Calu3 (cell line): ENCODE measurements at regions not wholly inside any gene's neighbourhood (a gene's known extent, or its start where the extent isn't known, plus 50 kb on each side); places are given as distances from the start of the nearest gene placed in this dataset.

Source experiments
- BruUV-seq: library from RNA; stranded (reverse); fragments of 400-500 nt; replicated peaks from 2 replicates; lab custom pipeline; 2021; lab: Mats Ljungman, UMichigan
- CTCF ChIA-PET: fragments of 300-600 bp; sonication (Branson Sonifier 250); formaldehyde crosslinking; loops from one replicate; lab custom pipeline; 2022; ENCODE audit warnings: antibody characterized with exemption; lab: Charles Lee
- DNase-seq: peaks from one replicate; pipeline ENCODE4 v3.0.0; 2022
- H3K27ac Mint-ChIP-seq: one replicate; pipeline ENCODE4 v1.8.0; 2022; ENCODE audit warnings: mixed read lengths; ENCODE audit not compliant: unreplicated experiment
- H3K27me3 Mint-ChIP-seq: one replicate; pipeline ENCODE4 v1.8.0; 2022; ENCODE audit warnings: mixed read lengths; ENCODE audit not compliant: unreplicated experiment
- H3K36me3 Mint-ChIP-seq: one replicate; pipeline ENCODE4 v1.8.0; 2022; ENCODE audit warnings: mild to moderate bottlenecking, moderate library complexity, mixed read lengths; ENCODE audit not compliant: insufficient read depth, unreplicated experiment
- H3K4me1 Mint-ChIP-seq: one replicate; pipeline ENCODE4 v1.8.0; 2022; ENCODE audit warnings: mild to moderate bottlenecking, low read depth, mixed read lengths; ENCODE audit not compliant: unreplicated experiment
- H3K4me3 Mint-ChIP-seq: one replicate; pipeline ENCODE4 v1.8.0; 2022; ENCODE audit warnings: mild to moderate bottlenecking, low read depth, moderate library complexity, mixed read lengths; ENCODE audit not compliant: unreplicated experiment
- H3K9me3 Mint-ChIP-seq: one replicate; pipeline ENCODE4 v1.8.0; 2022; ENCODE audit warnings: low read depth, mixed read lengths; ENCODE audit not compliant: unreplicated experiment
- CTCF ChIP-seq: fragments of 200-600 bp; IDR thresholded peaks from one replicate; pipeline ENCODE4 v1.8.0; 2022; ENCODE audit warnings: antibody characterized with exemption; ENCODE audit not compliant: unreplicated experiment
- intact Hi-C: fragments of 100-400 bp; cut with micrococcal nuclease; formaldehyde crosslinking; loops from one replicate; pipeline ENCODE4 v1.10.0; 2022; ENCODE audit not compliant: unreplicated experiment

GRCh38 chr2:37784071-37784758 lies 112.8 kb upstream of the CDC42EP3 start:
- peaks cover 6% of the 10 kb centered on the region for H3K9me3 Mint-ChIP-seq
- CTCF ChIA-PET, result no interaction called here
- no peak overlapping the region for H3K27ac Mint-ChIP-seq
- peaks cover 17% of the 10 kb centered on the region for H3K4me1 Mint-ChIP-seq
- intact Hi-C loops, result no loop called here
- no peaks in the 10 kb centered on the region for H3K36me3 Mint-ChIP-seq
- no peaks in the 10 kb centered on the region for H3K27me3 Mint-ChIP-seq
- DNase-seq, result no peak
- TF ChIP-seq CTCF, result no peak
- BruUV-seq, result no TSS peak
- no peak overlapping the region for H3K4me3 Mint-ChIP-seq

- CTCF ChIA-PET, result no interaction called here
- Mint-ChIP-seq H3K9me3 (peaks cover 9% of the 10 kb centered on the region), H3K4me1 (peaks cover 15% of the 10 kb centered on the region), H3K27ac (no peak overlapping the region), H3K27me3 (no peaks in the 10 kb centered on the region), H3K4me3 (no peak overlapping the region), H3K36me3 (no peaks in the 10 kb centered on the region)
- no peak for DNase-seq
- intact Hi-C loops, result no loop called here
- no TSS peak for BruUV-seq
- no peak for TF ChIP-seq CTCF
Observed at GRCh38 chr2:37784759-37785149, 113.3 kb upstream of the CDC42EP3 start.

- no peak for TF ChIP-seq CTCF
- Mint-ChIP-seq H3K36me3 (no peaks in the 10 kb centered on the region), H3K9me3 (peaks cover 10% of the 10 kb centered on the region), H3K27ac (no peak overlapping the region), H3K27me3 (no peaks in the 10 kb centered on the region), H3K4me3 (no peak overlapping the region), H3K4me1 (peaks cover under 1% of the 10 kb centered on the region)
- BruUV-seq, result no TSS peak
- CTCF ChIA-PET, result no interaction called here
- intact Hi-C loops, result no loop called here
- no peak for DNase-seq
Observed at GRCh38 chr2:37786191-37786698, 114.8 kb upstream of the CDC42EP3 start.

DNA sequence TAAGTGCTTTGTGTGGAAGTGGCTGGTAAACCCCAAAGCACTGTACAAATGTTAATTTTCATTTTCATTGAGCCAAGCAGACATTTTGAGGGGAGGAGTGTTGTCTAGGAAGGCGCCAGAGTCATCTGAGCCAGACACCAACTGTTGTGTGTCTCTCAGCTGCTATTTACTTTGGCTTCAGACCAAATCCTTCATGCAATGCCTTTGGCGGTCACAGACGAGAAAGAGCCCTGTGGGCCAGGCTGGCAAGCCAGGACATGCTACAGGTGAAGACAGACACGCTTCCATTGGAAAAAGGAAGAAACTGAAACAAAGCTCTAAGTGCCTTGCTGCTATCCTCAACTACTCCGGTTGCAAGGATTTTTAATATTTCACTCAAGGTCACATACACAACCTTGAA lies 115.4 kb upstream of the CDC42EP3 start:
- CTCF ChIA-PET, result no interaction called here
- intact Hi-C loops, result no loop called here

More for the DNA sequence above, 115.4 kb upstream of the CDC42EP3 start:
- no peaks in the 10 kb centered on the region for H3K4me1 Mint-ChIP-seq
- no peak for DNase-seq
- TF ChIP-seq CTCF, result no peak
- no peaks in the 10 kb centered on the region for H3K36me3 Mint-ChIP-seq
- no TSS peak for BruUV-seq
- H3K27ac Mint-ChIP-seq, result no peak overlapping the region
- H3K27me3 Mint-ChIP-seq, result no peaks in the 10 kb centered on the region
- peaks cover 10% of the 10 kb centered on the region for H3K9me3 Mint-ChIP-seq
- no peak overlapping the region for H3K4me3 Mint-ChIP-seq
